Activated naive CD8-positive, alpha-beta T cell treated with anti-CD3 and anti-CD28 coated beads, Interleukin-2, amount 50 U/mL, for 24 hours (primary cell): ENCODE measurements at regions not wholly inside any gene's neighbourhood (a gene's known extent, or its start where the extent isn't known, plus 50 kb on each side); places are given as distances from the start of the nearest gene placed in this dataset.

ENCODE experiments used
- ATAC-seq: fragments of 150-1000 bp; cut with Tn5 transposase; one replicate; pipeline ENCODE4 v1.10.0; 2021
- DNase-seq: peaks from one replicate; pipeline ENCODE4 v3.0.0; 2021
- H3K27ac Mint-ChIP-seq: one replicate; pipeline ENCODE4 v1.8.0; 2021; ENCODE audit warnings: mild to moderate bottlenecking, mixed read lengths
- H3K27me3 Mint-ChIP-seq: one replicate; pipeline ENCODE4 v1.8.0; 2021; ENCODE audit warnings: mixed read lengths
- H3K36me3 Mint-ChIP-seq: one replicate; pipeline ENCODE4 v1.8.0; 2021; ENCODE audit warnings: low read depth, mixed read lengths
- H3K4me1 Mint-ChIP-seq: one replicate; pipeline ENCODE4 v1.8.0; 2021; ENCODE audit warnings: mixed read lengths
- H3K4me3 Mint-ChIP-seq: one replicate; pipeline ENCODE4 v1.8.0; 2021; ENCODE audit warnings: mild to moderate bottlenecking, moderate library complexity, mixed read lengths
- H3K9me3 Mint-ChIP-seq: one replicate; pipeline ENCODE4 v1.8.0; 2021; ENCODE audit warnings: mixed read lengths

GRCh38 chr3:190210608-190211007 lies 89.9 kb upstream of the P3H2 start:
- H3K36me3 Mint-ChIP-seq = no peaks in the 10 kb centered on the region
- DNase-seq (no peak), ATAC-seq (no peak)
- H3K4me1 Mint-ChIP-seq = peaks cover 7% of the 10 kb centered on the region
- H3K9me3 Mint-ChIP-seq = peaks cover 3% of the 10 kb centered on the region
- H3K27ac Mint-ChIP-seq = no peak overlapping the region
- peaks cover 7% of the 10 kb centered on the region for H3K27me3 Mint-ChIP-seq
- no peak overlapping the region for H3K4me3 Mint-ChIP-seq

GRCh38 chr3:190209533-190209932 lies 88.8 kb upstream of the P3H2 start:
- DNase-seq (no peak), ATAC-seq (no peak)
- Mint-ChIP-seq H3K27me3 (peaks cover 9% of the 10 kb centered on the region), H3K9me3 (peaks cover 3% of the 10 kb centered on the region), H3K36me3 (no peaks in the 10 kb centered on the region), H3K4me1 (peaks cover 12% of the 10 kb centered on the region), H3K4me3 (no peak overlapping the region), H3K27ac (no peak overlapping the region)

- Mint-ChIP-seq H3K27ac (no peak overlapping the region), H3K4me3 (no peak overlapping the region), H3K9me3 (no peaks in the 10 kb centered on the region), H3K36me3 (no peaks in the 10 kb centered on the region), H3K27me3 (peaks cover 13% of the 10 kb centered on the region), H3K4me1 (peaks cover 13% of the 10 kb centered on the region)
- DNase-seq (no peak), ATAC-seq (no peak)
Measured at GRCh38 chr3:190208196-190208595, 87.5 kb upstream of the P3H2 start.

GRCh38 chr3:190205739-190206138 lies 85.0 kb upstream of the P3H2 start:
- no peak overlapping the region for H3K4me3 Mint-ChIP-seq
- H3K4me1 Mint-ChIP-seq = peaks cover 13% of the 10 kb centered on the region
- no peaks in the 10 kb centered on the region for H3K36me3 Mint-ChIP-seq
- H3K27me3 Mint-ChIP-seq = peaks cover 19% of the 10 kb centered on the region
- no peaks in the 10 kb centered on the region for H3K9me3 Mint-ChIP-seq
- no peak for DNase-seq
- ATAC-seq = peak; percentile 94
- no peak overlapping the region for H3K27ac Mint-ChIP-seq

- Mint-ChIP-seq H3K27me3 (peaks cover 19% of the 10 kb centered on the region), H3K4me1 (peaks cover 13% of the 10 kb centered on the region), H3K36me3 (no peaks in the 10 kb centered on the region), H3K27ac (no peak overlapping the region), H3K4me3 (no peak overlapping the region), H3K9me3 (no peaks in the 10 kb centered on the region)
- DNase-seq (no peak), ATAC-seq (no peak)
Measured at GRCh38 chr3:190204200-190204599, 83.5 kb upstream of the P3H2 start.

GRCh38 chr3:190197346-190197763 lies 76.7 kb upstream of the P3H2 start:
- Mint-ChIP-seq H3K36me3 (no peaks in the 10 kb centered on the region), H3K4me3 (no peak overlapping the region), H3K27ac (no peak overlapping the region), H3K27me3 (peaks cover 3% of the 10 kb centered on the region), H3K9me3 (no peaks in the 10 kb centered on the region), H3K4me1 (peaks cover 5% of the 10 kb centered on the region)
- DNase-seq (no peak), ATAC-seq (no peak)

- no peak for ATAC-seq
- H3K36me3 Mint-ChIP-seq = no peaks in the 10 kb centered on the region
Measured at GRCh38 chr3:190194506-190194905, 73.8 kb upstream of the P3H2 start.

GRCh38 chr3:190193210-190193609 lies 72.5 kb upstream of the P3H2 start:
- no peaks in the 10 kb centered on the region for H3K36me3 Mint-ChIP-seq
- H3K9me3 Mint-ChIP-seq = no peaks in the 10 kb centered on the region
- H3K27ac Mint-ChIP-seq = no peak overlapping the region
- H3K4me1 Mint-ChIP-seq = peaks cover 5% of the 10 kb centered on the region
- peaks cover 2% of the 10 kb centered on the region for H3K27me3 Mint-ChIP-seq
- ATAC-seq (peak; percentile 84), DNase-seq (no peak)
- H3K4me3 Mint-ChIP-seq = no peak overlapping the region

More at GRCh38 chr3:190194506-190194905, 73.8 kb upstream of the P3H2 start:
- Mint-ChIP-seq H3K4me1 (peaks cover 5% of the 10 kb centered on the region), H3K27ac (no peak overlapping the region), H3K27me3 (peaks cover 2% of the 10 kb centered on the region), H3K4me3 (no peak overlapping the region), H3K9me3 (no peaks in the 10 kb centered on the region)
- no peak for DNase-seq

- no peak for ATAC-seq
- H3K9me3 Mint-ChIP-seq = no peaks in the 10 kb centered on the region
- no peak overlapping the region for H3K4me3 Mint-ChIP-seq
- no peaks in the 10 kb centered on the region for H3K36me3 Mint-ChIP-seq
- peaks cover 2% of the 10 kb centered on the region for H3K27me3 Mint-ChIP-seq
- no peak for DNase-seq
- no peak overlapping the region for H3K27ac Mint-ChIP-seq
- peaks cover 5% of the 10 kb centered on the region for H3K4me1 Mint-ChIP-seq
Measured at GRCh38 chr3:190192739-190193138, 72.0 kb upstream of the P3H2 start.

- Mint-ChIP-seq H3K4me1 (peaks cover 5% of the 10 kb centered on the region), H3K9me3 (no peaks in the 10 kb centered on the region), H3K27ac (no peak overlapping the region), H3K4me3 (no peak overlapping the region), H3K27me3 (peaks cover 2% of the 10 kb centered on the region), H3K36me3 (no peaks in the 10 kb centered on the region)
- DNase-seq (no peak), ATAC-seq (no peak)
Measured at GRCh38 chr3:190192087-190192486, 71.4 kb upstream of the P3H2 start.

- peaks cover 4% of the 10 kb centered on the region for H3K4me1 Mint-ChIP-seq
- H3K4me3 Mint-ChIP-seq = no peak overlapping the region
- ATAC-seq (no peak), DNase-seq (no peak)
- no peak overlapping the region for H3K27ac Mint-ChIP-seq
- no peaks in the 10 kb centered on the region for H3K27me3 Mint-ChIP-seq
- no peaks in the 10 kb centered on the region for H3K36me3 Mint-ChIP-seq
- no peaks in the 10 kb centered on the region for H3K9me3 Mint-ChIP-seq
Measured at GRCh38 chr3:190188197-190188596, 67.5 kb upstream of the P3H2 start.

- Mint-ChIP-seq H3K36me3 (no peaks in the 10 kb centered on the region), H3K27ac (no peak overlapping the region), H3K9me3 (no peaks in the 10 kb centered on the region), H3K4me3 (no peak overlapping the region), H3K4me1 (no peaks in the 10 kb centered on the region), H3K27me3 (no peaks in the 10 kb centered on the region)
- DNase-seq = no peak
- ATAC-seq = no peak
Measured at GRCh38 chr3:190183121-190183520, 62.4 kb upstream of the P3H2 start.

GRCh38 chr3:190182418-190183043 lies 61.8 kb upstream of the P3H2 start:
- no peaks in the 10 kb centered on the region for H3K4me1 Mint-ChIP-seq
- ATAC-seq (no peak), DNase-seq (no peak)
- no peaks in the 10 kb centered on the region for H3K36me3 Mint-ChIP-seq
- peaks cover under 1% of the 10 kb centered on the region for H3K27me3 Mint-ChIP-seq
- H3K9me3 Mint-ChIP-seq = no peaks in the 10 kb centered on the region
- H3K27ac Mint-ChIP-seq = no peak overlapping the region
- H3K4me3 Mint-ChIP-seq = no peak overlapping the region

GRCh38 chr3:190180268-190180667 lies 59.6 kb upstream of the P3H2 start:
- peaks cover 14% of the 10 kb centered on the region for H3K27me3 Mint-ChIP-seq
- no peak for DNase-seq
- no peaks in the 10 kb centered on the region for H3K36me3 Mint-ChIP-seq
- H3K4me3 Mint-ChIP-seq = no peak overlapping the region
- H3K4me1 Mint-ChIP-seq = peaks cover 5% of the 10 kb centered on the region
- H3K27ac Mint-ChIP-seq = no peak overlapping the region
- H3K9me3 Mint-ChIP-seq = no peaks in the 10 kb centered on the region
- no peak for ATAC-seq

- no peaks in the 10 kb centered on the region for H3K36me3 Mint-ChIP-seq
- no peaks in the 10 kb centered on the region for H3K9me3 Mint-ChIP-seq
- no peak overlapping the region for H3K4me3 Mint-ChIP-seq
- ATAC-seq (no peak), DNase-seq (no peak)
- H3K4me1 Mint-ChIP-seq = peaks cover 5% of the 10 kb centered on the region
- peaks cover 21% of the 10 kb centered on the region for H3K27me3 Mint-ChIP-seq
- no peak overlapping the region for H3K27ac Mint-ChIP-seq
Measured at GRCh38 chr3:190178779-190179178, 58.1 kb upstream of the P3H2 start.
